NT2/D1 (cell line): ENCODE measurements at regions not wholly inside any gene's neighbourhood (a gene's known extent, or its start where the extent isn't known, plus 50 kb on each side); places are given as distances from the start of the nearest gene placed in this dataset.

Source experiments
- YY1 ChIP-seq: IDR thresholded peaks from 2 replicates; pipeline ENCODE4 v1.6.1; 2011; ENCODE audit not compliant: insufficient read length, insufficient read depth
- ZNF274 ChIP-seq: IDR thresholded peaks from 2 replicates; pipeline ENCODE4 v1.6.1; 2011; ENCODE audit warnings: mild to moderate bottlenecking, low read depth, low read length

- TF ChIP-seq ZNF274 (no peak), YY1 (no peak)
Measured at GRCh38 chr1:234898455-234899033, 230.1 kb downstream of the TOMM20 start.
